ENCODE measurements at regions not wholly inside any gene's neighbourhood (a gene's known extent, or its start where the extent isn't known, plus 50 kb on each side); places are given as distances from the start of the nearest gene placed in this dataset.

- TF ChIP-seq GATA3 (IDR thresholded peaks at IDR 0.05; ENCODE audit: low read depth, low read length) (no peak), GATA2 (IDR thresholded peaks at IDR 0.05; ENCODE audit: low read depth, low read length) (no peak)
Measured at GRCh38 chr11:104700609-104701008, 197.7 kb downstream of the CASP12 start.

DNA sequence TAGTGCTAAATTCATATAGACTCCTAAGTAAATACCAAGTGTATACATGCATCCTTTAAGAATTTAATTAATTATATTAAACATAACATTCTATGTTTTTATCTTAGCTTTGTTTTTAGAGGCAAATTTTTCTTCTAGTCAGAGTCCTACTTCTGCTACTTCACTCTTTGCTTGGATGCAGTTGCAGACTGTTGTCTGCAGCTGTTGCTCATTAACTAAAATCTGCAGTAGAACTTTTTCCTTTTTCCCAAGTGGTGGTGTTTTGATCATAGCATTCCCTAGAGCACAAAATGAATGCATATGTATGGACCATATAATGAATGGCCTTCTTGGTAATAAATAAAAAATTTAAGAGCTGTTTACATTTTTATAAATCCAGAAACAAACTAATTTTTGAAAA lies 198.3 kb downstream of the CASP12 start:
- TF ChIP-seq GATA3 (IDR thresholded peaks at IDR 0.05; ENCODE audit: low read depth, low read length): no peak
- TF ChIP-seq GATA2 (IDR thresholded peaks at IDR 0.05; ENCODE audit: low read depth, low read length): no peak

- TF ChIP-seq GATA3 (IDR thresholded peaks at IDR 0.05; ENCODE audit: low read depth, low read length) (no peak), GATA2 (IDR thresholded peaks at IDR 0.05; ENCODE audit: low read depth, low read length) (no peak)
Measured at GRCh38 chr11:104695065-104695463, 203.2 kb downstream of the CASP12 start.

GRCh38 chr11:104694259-104695064 lies 203.8 kb downstream of the CASP12 start:
- TF ChIP-seq GATA2 (IDR thresholded peaks at IDR 0.05; ENCODE audit: low read depth, low read length) (no peak), GATA3 (IDR thresholded peaks at IDR 0.05; ENCODE audit: low read depth, low read length) (no peak)

- TF ChIP-seq GATA3 (IDR thresholded peaks at IDR 0.05; ENCODE audit: low read depth, low read length) (no peak), GATA2 (IDR thresholded peaks at IDR 0.05; ENCODE audit: low read depth, low read length) (no peak)
Measured at GRCh38 chr11:104692751-104693150, 205.5 kb downstream of the CASP12 start.

DNA sequence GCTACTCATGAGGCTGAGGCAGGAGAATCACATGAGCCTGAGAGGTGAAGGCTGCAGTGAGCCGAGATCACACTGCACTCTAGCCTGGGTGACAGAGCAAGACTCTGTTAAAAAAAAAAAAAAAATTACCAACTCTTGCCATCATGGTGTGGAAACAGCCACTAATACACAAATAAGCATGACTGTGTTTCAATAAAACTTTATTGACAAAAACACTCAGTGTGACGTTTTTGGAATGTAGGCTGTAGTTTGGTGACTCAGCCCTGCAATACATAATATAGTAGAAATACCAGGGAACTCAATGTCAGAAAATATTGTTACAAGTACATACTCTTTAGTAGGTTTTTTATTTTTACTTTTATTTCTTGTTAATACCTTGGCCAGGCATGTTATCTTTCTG lies 207.1 kb downstream of the CASP12 start:
- no peak for TF ChIP-seq GATA3 (IDR thresholded peaks at IDR 0.05; ENCODE audit: low read depth, low read length)
- no peak for TF ChIP-seq GATA2 (IDR thresholded peaks at IDR 0.05; ENCODE audit: low read depth, low read length)

DNA sequence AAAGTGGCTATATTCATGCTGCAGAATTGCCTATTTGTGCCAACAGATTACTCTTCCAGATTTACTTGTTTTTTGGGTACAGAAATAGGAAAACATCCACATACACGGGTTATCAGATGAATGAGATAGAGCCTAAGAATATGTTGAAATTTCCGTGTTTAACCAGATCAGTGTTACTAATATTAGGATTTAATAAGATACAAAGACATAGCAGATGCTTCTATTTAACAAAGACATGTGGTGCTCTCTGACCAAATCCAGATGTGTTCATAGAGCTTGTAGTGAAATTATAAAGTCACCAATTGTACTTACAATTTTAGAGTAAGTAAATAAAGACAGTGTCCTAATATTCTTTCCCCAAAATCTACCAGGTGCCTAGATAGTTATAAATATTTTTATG lies 208.0 kb downstream of the CASP12 start:
- TF ChIP-seq GATA3 (IDR thresholded peaks at IDR 0.05; ENCODE audit: low read depth, low read length) (peak; percentile 39), GATA2 (IDR thresholded peaks at IDR 0.05; ENCODE audit: low read depth, low read length) (no peak)

DNA sequence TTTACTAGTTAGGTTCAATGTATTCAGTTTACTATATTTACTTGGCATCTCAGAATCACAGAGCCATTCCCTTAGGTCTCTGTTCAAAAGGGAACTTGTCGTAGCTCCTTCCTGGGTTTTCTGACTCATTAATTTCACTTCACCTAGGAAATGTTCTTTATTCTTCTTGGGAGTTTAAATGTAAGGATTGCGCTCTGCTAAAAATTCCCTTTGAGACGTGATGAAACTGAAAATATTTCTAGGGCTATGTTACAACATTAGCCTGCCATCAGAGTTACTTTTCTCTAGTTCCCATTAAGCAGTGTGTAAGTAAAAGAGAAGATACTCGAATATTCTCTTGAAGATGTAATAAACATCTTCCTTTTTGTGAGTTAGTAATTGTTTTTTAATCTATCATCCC lies 209.5 kb downstream of the CASP12 start:
- TF ChIP-seq GATA3 (IDR thresholded peaks at IDR 0.05; ENCODE audit: low read depth, low read length) (no peak), GATA2 (IDR thresholded peaks at IDR 0.05; ENCODE audit: low read depth, low read length) (no peak)

GRCh38 chr11:104682206-104682605 lies 216.1 kb downstream of the CASP12 start:
- no peak for TF ChIP-seq GATA2 (IDR thresholded peaks at IDR 0.05; ENCODE audit: low read depth, low read length)
- no peak for TF ChIP-seq GATA3 (IDR thresholded peaks at IDR 0.05; ENCODE audit: low read depth, low read length)

DNA sequence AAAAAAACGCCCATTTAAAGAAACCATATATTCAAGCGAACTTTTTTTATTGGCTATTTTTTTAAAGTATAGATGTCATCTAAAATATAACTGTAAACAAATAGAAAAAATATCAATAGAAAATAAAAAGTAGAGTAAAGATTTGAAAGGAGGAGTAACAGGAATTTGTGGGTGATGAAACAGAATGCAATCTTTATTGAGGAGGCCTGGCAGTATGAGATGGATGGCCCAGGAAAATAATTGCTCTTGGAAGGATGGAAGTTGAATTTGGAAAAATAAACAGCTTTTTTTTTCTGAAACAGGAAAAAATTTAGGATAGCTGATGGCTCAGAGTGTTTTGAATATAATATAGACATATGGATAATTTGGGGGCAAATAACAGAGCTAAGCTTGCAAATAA lies 219.0 kb downstream of the CASP12 start:
- TF ChIP-seq GATA3 (IDR thresholded peaks at IDR 0.05; ENCODE audit: low read depth, low read length) (no peak), GATA2 (IDR thresholded peaks at IDR 0.05; ENCODE audit: low read depth, low read length) (no peak)

GRCh38 chr11:104678408-104678807 lies 219.9 kb downstream of the CASP12 start:
- TF ChIP-seq GATA2 (IDR thresholded peaks at IDR 0.05; ENCODE audit: low read depth, low read length) (no peak), GATA3 (IDR thresholded peaks at IDR 0.05; ENCODE audit: low read depth, low read length) (no peak)

DNA sequence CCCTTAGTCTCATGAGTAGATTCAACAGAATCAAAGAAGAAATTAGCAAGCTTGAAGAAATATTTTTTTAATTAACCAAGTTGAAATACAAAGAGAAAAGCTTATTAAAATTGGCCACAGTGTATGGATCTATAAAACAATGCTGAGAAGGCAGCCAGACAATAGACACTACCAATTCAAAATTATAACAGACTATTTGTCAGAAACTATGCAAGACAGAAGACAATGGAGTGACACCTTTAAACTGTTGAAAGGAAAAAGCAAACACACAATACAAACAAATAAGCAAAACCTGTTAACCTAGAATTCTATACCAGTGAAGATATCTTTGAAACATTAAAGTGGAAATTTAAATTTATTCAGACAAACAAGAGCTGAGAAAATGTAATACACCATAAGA lies 225.4 kb downstream of the CASP12 start:
- TF ChIP-seq GATA2 (IDR thresholded peaks at IDR 0.05; ENCODE audit: low read depth, low read length) (no peak), GATA3 (IDR thresholded peaks at IDR 0.05; ENCODE audit: low read depth, low read length) (no peak)

DNA sequence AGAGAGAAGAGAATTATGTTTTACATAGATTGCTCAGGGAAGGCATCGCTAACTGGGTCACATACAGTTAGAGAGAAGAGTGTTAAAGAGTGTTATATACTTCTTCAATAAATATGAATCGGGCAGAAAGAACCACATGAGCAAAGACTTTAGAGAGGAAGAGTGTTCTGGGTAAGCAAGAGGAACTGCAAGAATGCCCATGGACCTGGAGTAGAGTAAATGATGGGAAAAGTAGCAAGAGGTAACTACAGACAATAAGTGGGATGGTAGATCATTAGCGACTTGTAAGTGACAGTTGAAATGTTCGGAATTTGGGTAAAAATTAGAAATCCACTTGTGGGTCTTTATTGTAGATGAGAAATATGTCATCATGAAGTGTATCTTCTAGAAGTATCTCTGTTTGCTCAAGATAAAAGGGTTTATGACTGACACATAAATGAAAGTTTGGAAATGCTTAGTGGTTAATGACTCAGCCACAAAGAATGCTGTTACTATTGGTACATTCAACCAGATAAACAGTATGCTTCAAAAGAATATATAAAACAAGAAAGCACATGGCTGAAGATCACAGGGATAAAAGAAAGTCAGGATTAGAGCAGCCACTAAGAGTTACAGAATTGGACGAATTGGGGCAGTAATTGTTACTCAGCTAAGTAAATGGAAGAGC lies 229.3 kb downstream of the CASP12 start:
- no peak for TF ChIP-seq GATA2 (IDR thresholded peaks at IDR 0.05; ENCODE audit: low read depth, low read length)
- no peak for TF ChIP-seq GATA3 (IDR thresholded peaks at IDR 0.05; ENCODE audit: low read depth, low read length)

DNA sequence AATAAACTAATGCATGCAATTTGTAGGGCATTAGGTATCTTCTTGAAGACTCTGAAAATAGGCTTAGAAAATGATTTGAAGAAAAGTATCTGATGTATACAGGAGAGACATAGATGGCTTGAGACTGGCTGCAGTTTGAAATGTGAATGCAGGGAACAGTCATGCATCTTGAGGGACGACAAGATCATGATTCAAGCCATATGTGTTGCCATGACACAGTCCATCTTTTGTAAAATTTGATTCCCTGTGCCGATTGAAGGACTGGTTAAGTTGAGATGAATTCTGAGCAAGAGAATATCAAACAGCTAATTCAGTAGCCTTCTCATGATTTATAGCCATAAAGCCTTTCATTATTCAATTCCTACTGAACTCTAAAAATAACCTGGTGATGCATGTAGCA lies 231.6 kb downstream of the CASP12 start:
- no peak for TF ChIP-seq GATA3 (IDR thresholded peaks at IDR 0.05; ENCODE audit: low read depth, low read length)
- no peak for TF ChIP-seq GATA2 (IDR thresholded peaks at IDR 0.05; ENCODE audit: low read depth, low read length)

- TF ChIP-seq GATA3 (IDR thresholded peaks at IDR 0.05; ENCODE audit: low read depth, low read length) (no peak), GATA2 (IDR thresholded peaks at IDR 0.05; ENCODE audit: low read depth, low read length) (no peak)
Measured at GRCh38 chr11:104665641-104666040, 232.6 kb downstream of the CASP12 start.
